ENCODE measurements at regions not wholly inside any gene's neighbourhood (a gene's known extent, or its start where the extent isn't known, plus 50 kb on each side); places are given as distances from the start of the nearest gene placed in this dataset.

- peaks cover 6% of the 10 kb centered on the region for H3K27me3 Mint-ChIP-seq (ENCODE audit: insufficient read depth)
- Histone ChIP-seq H3K9ac (ENCODE audit: extremely low read depth, low read length, poor library complexity, severe bottlenecking) (no peak overlapping the region), H3K9me3 (ENCODE audit: control insufficient read depth, low read length) (peaks cover 3% of the 10 kb centered on the region), H3K4me3 (ENCODE audit: low read length) (no peak overlapping the region), H3K27ac (ENCODE audit: low read depth, low read length) (no peak overlapping the region), H3K4me1 (ENCODE audit: control insufficient read depth, insufficient read depth, low read length) (no peaks in the 10 kb centered on the region), H3K27me3 (ENCODE audit: control insufficient read depth, insufficient read depth, low read length, poor library complexity, severe bottlenecking) (no peaks in the 10 kb centered on the region), H3K36me3 (ENCODE audit: control insufficient read depth, insufficient read depth, low read length) (no peaks in the 10 kb centered on the region)
- H3K4me1 Mint-ChIP-seq, result no peaks in the 10 kb centered on the region
- peaks cover 22% of the 10 kb centered on the region for H3K9me3 Mint-ChIP-seq
- H3K36me3 Mint-ChIP-seq (ENCODE audit: low read depth), result no peaks in the 10 kb centered on the region
- no peak overlapping the region for H3K4me3 Mint-ChIP-seq
- no peak for DNase-seq
- H3K27ac Mint-ChIP-seq, result no peak overlapping the region
- WGBS, 2 experiments (ENCODE audit: insufficient coverage in 1 of 2, insufficient read length in 1 of 2), result 75 to 95% methylated on average over 3 to 7 of the region's 7 CpGs
- TF ChIP-seq CTCF (conservative IDR thresholded peaks at IDR 0.05), result no peak
These were observed 82.6 kb upstream of the NPTX2 start for GRCh38 chr7:98534493-98534892.

GRCh38 chr7:98531717-98532116 lies 85.4 kb upstream of the NPTX2 start:
- TF ChIP-seq CTCF (conservative IDR thresholded peaks at IDR 0.05), result peak; percentile 13
- H3K4me1 Mint-ChIP-seq, result no peaks in the 10 kb centered on the region
- peaks cover 22% of the 10 kb centered on the region for H3K9me3 Mint-ChIP-seq
- Histone ChIP-seq H3K27me3 (ENCODE audit: control insufficient read depth, insufficient read depth, low read length, poor library complexity, severe bottlenecking) (no peaks in the 10 kb centered on the region), H3K9ac (ENCODE audit: extremely low read depth, low read length, poor library complexity, severe bottlenecking) (no peak overlapping the region), H3K4me1 (ENCODE audit: control insufficient read depth, insufficient read depth, low read length) (no peaks in the 10 kb centered on the region), H3K27ac (ENCODE audit: low read depth, low read length) (no peak overlapping the region), H3K36me3 (ENCODE audit: control insufficient read depth, insufficient read depth, low read length) (no peaks in the 10 kb centered on the region), H3K4me3 (ENCODE audit: low read length) (no peak overlapping the region), H3K9me3 (ENCODE audit: control insufficient read depth, low read length) (peaks cover under 1% of the 10 kb centered on the region)
- WGBS, 2 experiments (ENCODE audit: insufficient coverage in 1 of 2, insufficient read length in 1 of 2), result 82 to 83% methylated on average over 1 to 3 of the region's 3 CpGs
- no peak overlapping the region for H3K4me3 Mint-ChIP-seq
- H3K27ac Mint-ChIP-seq, result no peak overlapping the region
- no peak for DNase-seq
- H3K27me3 Mint-ChIP-seq (ENCODE audit: insufficient read depth), result peaks cover 6% of the 10 kb centered on the region
- no peaks in the 10 kb centered on the region for H3K36me3 Mint-ChIP-seq (ENCODE audit: low read depth)

GRCh38 chr7:98528079-98528478 lies 89.0 kb upstream of the NPTX2 start:
- WGBS, 2 experiments (ENCODE audit: insufficient coverage in 1 of 2, insufficient read length in 1 of 2), result 83 to 95% methylated on average over 6 to 8 of the region's 8 CpGs
- peaks cover 3% of the 10 kb centered on the region for H3K27me3 Mint-ChIP-seq (ENCODE audit: insufficient read depth)
- H3K9me3 ChIP-seq (ENCODE audit: control insufficient read depth, low read length), result peaks cover 7% of the 10 kb centered on the region
- H3K9me3 Mint-ChIP-seq, result peaks cover 38% of the 10 kb centered on the region
- H3K27ac ChIP-seq (ENCODE audit: low read depth, low read length), result no peak overlapping the region
- DNase-seq, result no peak
- H3K4me3 Mint-ChIP-seq, result no peak overlapping the region
- no peaks in the 10 kb centered on the region for H3K4me1 Mint-ChIP-seq
- no peaks in the 10 kb centered on the region for H3K36me3 ChIP-seq (ENCODE audit: control insufficient read depth, insufficient read depth, low read length)
- no peak overlapping the region for H3K4me3 ChIP-seq (ENCODE audit: low read length)
- no peaks in the 10 kb centered on the region for H3K36me3 Mint-ChIP-seq (ENCODE audit: low read depth)
- no peak for TF ChIP-seq CTCF (conservative IDR thresholded peaks at IDR 0.05)
- no peak overlapping the region for H3K9ac ChIP-seq (ENCODE audit: extremely low read depth, low read length, poor library complexity, severe bottlenecking)
- H3K4me1 ChIP-seq (ENCODE audit: control insufficient read depth, insufficient read depth, low read length), result no peaks in the 10 kb centered on the region
- H3K27me3 ChIP-seq (ENCODE audit: control insufficient read depth, insufficient read depth, low read length, poor library complexity, severe bottlenecking), result no peaks in the 10 kb centered on the region
- H3K27ac Mint-ChIP-seq, result no peak overlapping the region
